GM18951 (cell line): ENCODE measurements at regions not wholly inside any gene's neighbourhood (a gene's known extent, or its start where the extent isn't known, plus 50 kb on each side); places are given as distances from the start of the nearest gene placed in this dataset.

ENCODE experiments used
- POLR2A ChIP-seq: IDR thresholded peaks from 4 replicates; pipeline ENCODE4 v1.6.1; 2011; ENCODE audit warnings: mild to moderate bottlenecking; ENCODE audit not compliant: insufficient read length, insufficient read depth; ENCODE audit errors: extremely low read depth
- in situ Hi-C: fragments of 300-500 bp; cut with MboI; formaldehyde crosslinking; loops from one replicate; pipeline ENCODE4 v1.12.0; 2022; ENCODE audit warnings: low sequenced_read_pairs, mixed read lengths, inconsistent platforms; ENCODE audit not compliant: unreplicated experiment

DNA sequence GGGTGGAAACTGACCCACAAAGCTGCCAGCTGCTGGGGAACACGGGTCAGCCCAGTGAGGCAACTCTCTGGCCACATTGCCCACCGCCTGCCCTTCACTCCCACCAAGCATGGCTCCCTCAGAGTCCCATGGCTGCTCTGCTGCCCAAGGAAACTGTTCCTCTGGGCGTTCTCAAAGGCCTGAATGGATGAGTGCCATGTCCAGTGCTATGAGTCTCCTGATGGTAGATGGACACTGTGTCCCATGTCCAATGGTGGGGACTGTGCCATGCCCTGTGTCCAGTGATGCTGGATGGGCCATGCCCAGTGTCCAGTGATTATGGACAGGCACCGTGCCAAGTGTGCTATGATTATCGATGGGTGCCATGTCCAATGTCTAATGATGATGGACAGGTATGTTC is 88.8 kb downstream of the ANKRD10 start:
- in situ Hi-C loops: no loop called here
- no peak for TF ChIP-seq POLR2A

DNA sequence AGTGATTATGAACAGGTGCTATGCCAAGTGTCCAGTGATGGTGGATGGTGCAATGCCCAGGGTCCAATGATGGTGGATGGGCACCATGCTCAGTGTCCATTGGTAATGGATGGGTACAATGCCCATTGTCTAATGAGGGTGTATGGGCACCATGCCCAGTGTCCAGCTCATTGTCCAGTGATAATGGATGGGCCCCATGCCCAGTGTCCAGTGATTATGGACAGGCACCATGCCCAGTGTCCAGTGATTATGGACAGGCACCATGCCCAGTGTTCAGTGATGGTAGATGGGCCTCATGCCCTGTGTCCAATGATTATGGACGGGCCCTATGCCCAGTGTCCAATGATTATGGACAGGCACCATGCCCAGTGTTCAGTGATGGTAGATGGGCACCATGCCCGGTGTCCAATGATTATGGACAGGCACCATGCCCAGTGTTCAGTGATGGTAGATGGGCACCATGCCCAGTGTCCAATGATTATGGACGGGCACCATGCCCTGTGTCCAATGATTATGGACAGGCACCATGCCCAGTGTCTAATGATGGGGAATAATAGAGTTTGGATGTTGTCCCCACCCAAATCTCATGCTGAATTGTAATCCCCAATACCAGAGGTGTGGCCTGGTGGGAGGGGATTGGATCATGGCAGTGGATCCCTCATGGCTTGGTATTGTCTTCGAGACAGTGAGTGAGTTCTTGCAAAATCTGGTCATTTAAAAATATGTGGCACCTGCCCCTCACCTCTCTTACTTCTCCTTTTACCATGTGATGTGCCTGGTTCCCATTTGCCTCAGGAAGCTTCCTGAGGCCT is 87.8 kb downstream of the ANKRD10 start:
- in situ Hi-C loops: no loop called here
- no peak for TF ChIP-seq POLR2A
